SK-N-SH treated with all-trans-retinoic acid at 6 μM for 48 hours (cell line): ENCODE measurements at regions not wholly inside any gene's neighbourhood (a gene's known extent, or its start where the extent isn't known, plus 50 kb on each side); places are given as distances from the start of the nearest gene placed in this dataset.

Experiments used
- ARNTL ChIP-seq: fragments of 450-650 bp; formaldehyde crosslinking; IDR thresholded peaks from 2 replicates; pipeline ENCODE4 v1.5.0; 2020; ENCODE audit warnings: low read depth, mild to moderate bottlenecking, moderate library complexity, borderline replicate concordance
- BACH2 ChIP-seq: fragments of 250-450 bp; sonication (Bioruptor Pico); IDR thresholded peaks from 2 replicates; pipeline ENCODE4 v1.9.0; 2021; ENCODE audit warnings: mild to moderate bottlenecking, borderline replicate concordance
- GLIS3 ChIP-seq: fragments of 250-450 bp; sonication (Bioruptor Pico); IDR thresholded peaks from 2 replicates; pipeline ENCODE4 v1.5.0; 2020; ENCODE audit warnings: mild to moderate bottlenecking, moderate library complexity
- OSR1 ChIP-seq: fragments of 250-450 bp; sonication (Bioruptor Pico); IDR thresholded peaks from 2 replicates; pipeline ENCODE4 v1.8.0; 2022; ENCODE audit warnings: moderate library complexity, mild to moderate bottlenecking, inconsistent platforms
- PATZ1 ChIP-seq: fragments of 250-450 bp; sonication (Bioruptor Pico); IDR thresholded peaks from 2 replicates; pipeline ENCODE4 v1.8.0; 2020; ENCODE audit warnings: mild to moderate bottlenecking, moderate library complexity, borderline replicate concordance
- POU6F1 ChIP-seq: fragments of 250-450 bp; sonication (Bioruptor Pico); IDR thresholded peaks from 2 replicates; pipeline ENCODE4 v1.8.0; 2021; ENCODE audit warnings: low read depth, mild to moderate bottlenecking, moderate library complexity, borderline replicate concordance
- RARB ChIP-seq: fragments of 250-450 bp; sonication (Bioruptor Pico); IDR thresholded peaks from 2 replicates; pipeline ENCODE4 v1.8.0; 2021; ENCODE audit warnings: mild to moderate bottlenecking, moderate library complexity
- SNAI2 ChIP-seq: fragments of 250-450 bp; sonication (Bioruptor Pico); IDR thresholded peaks from 2 replicates; pipeline ENCODE4 v1.5.0; 2020; ENCODE audit warnings: mild to moderate bottlenecking, moderate library complexity
- TOX ChIP-seq: fragments of 250-450 bp; sonication (Bioruptor Pico); IDR thresholded peaks from 2 replicates; pipeline ENCODE4 v1.8.0; 2021; ENCODE audit warnings: mild to moderate bottlenecking, moderate library complexity, borderline replicate concordance
- ZFP3 ChIP-seq: fragments of 250-450 bp; sonication (Bioruptor Pico); IDR thresholded peaks from 2 replicates; pipeline ENCODE4 v1.5.0; 2020; ENCODE audit warnings: mild to moderate bottlenecking, moderate library complexity
- ZNF565 ChIP-seq: fragments of 450-650 bp; formaldehyde crosslinking; conservative IDR thresholded peaks from 2 replicates; pipeline ENCODE4 v1.5.0; 2020; ENCODE audit warnings: low read depth, mild to moderate bottlenecking, moderate library complexity

- TF ChIP-seq ZFP3 (CRISPR knock-in tag) = no peak
- TF ChIP-seq PATZ1 (CRISPR knock-in tag) = no peak
- no peak for TF ChIP-seq ZNF565 (CRISPR knock-in tag)
- TF ChIP-seq BACH2 = no peak
- TF ChIP-seq RARB = no peak
- TF ChIP-seq ARNTL (CRISPR knock-in tag) = no peak
- TF ChIP-seq POU6F1 = no peak
- no peak for TF ChIP-seq OSR1 (CRISPR knock-in tag)
- TF ChIP-seq SNAI2 (CRISPR knock-in tag) = no peak
- no peak for TF ChIP-seq GLIS3 (CRISPR knock-in tag)
- TF ChIP-seq TOX (CRISPR knock-in tag) = no peak
Measured at GRCh38 chr6:131363947-131364834, 208.8 kb upstream of the ARG1 start.
